GM21619 (cell line): ENCODE measurements at regions not wholly inside any gene's neighbourhood (a gene's known extent, or its start where the extent isn't known, plus 50 kb on each side); places are given as distances from the start of the nearest gene placed in this dataset.

Experiments used
- ATAC-seq: cut with Tn5 transposase; IDR thresholded peaks from one replicate; pipeline ENCODE4 v1.9.1; 2021; ENCODE audit not compliant: unreplicated experiment

- no peak for ATAC-seq
Observed at GRCh38 chr3:99542767-99543518, 95.5 kb upstream of the COL8A1 start.

DNA sequence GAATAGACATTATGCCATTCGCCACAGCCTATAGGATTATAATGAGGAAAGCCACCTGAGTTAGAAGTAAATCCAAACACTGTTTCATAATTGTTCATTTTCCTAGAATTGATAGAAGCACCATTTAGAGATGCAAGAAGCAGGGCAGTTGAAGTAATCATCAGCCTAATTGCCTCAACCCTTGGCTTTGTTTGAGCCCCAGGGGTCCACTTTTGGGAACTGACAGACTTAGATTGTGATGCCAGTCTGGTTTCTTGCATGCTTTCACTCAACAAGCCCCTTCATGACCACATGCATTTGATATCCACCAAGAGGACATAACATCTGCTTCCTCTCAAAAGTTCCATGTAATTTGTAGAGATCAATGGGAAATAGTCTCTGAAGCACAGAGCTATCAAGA, 97.2 kb upstream of the COL8A1 start:
- no peak for ATAC-seq

DNA sequence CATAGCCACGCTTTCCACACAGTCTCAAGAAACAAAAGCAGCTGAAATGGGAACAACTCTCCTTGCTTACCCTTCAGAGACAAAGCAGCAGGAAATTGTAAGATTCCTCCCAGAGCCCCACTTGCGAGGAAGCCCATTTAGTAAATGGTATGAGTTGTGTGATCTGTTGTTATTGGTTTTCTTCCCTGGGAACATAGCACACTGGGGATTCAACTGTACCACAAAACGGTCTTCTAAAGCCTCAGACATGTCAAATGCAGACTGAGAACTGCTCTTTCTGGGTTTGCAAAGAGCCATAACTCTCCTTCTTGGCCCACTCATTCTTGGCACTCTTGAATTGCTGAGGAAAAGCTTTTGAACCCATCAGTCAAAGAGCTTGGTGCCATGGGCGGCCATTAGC, 101.0 kb upstream of the COL8A1 start:
- ATAC-seq, result no peak

GRCh38 chr3:99536555-99537314, 101.7 kb upstream of the COL8A1 start:
- ATAC-seq, result no peak

DNA sequence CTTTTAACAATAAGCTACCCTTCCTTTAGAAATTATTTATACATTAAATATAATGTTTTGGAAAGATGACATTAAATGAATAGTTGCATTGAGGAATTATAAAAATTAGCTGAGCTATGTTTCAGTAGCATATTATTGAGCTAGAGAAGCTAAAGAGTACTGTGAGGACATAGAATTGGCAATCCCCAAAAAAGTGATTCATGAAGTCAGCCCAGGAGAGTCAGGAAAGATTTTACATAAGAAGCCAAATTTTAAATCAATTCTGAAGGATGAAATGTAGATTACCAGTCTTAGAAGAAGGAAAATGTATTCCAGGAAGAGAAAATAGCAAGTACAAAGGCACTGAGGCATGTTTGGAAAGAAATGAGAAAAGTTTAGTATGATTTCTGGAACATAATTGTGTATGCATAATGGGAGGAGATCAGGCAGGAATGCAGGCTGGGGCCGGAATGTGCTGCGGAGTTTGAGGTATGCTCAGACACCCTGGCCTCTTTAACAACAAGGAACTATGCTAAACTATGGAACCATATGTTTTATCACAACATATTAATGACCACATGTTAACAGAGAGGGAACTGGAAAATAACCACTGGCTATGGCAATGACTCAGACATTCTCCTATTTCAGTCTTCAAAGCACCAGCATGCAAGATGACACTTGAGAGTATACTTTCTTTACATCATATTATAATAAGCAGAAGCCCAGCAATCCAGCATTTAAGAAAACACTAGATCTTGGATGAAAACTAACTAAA, 103.3 kb upstream of the COL8A1 start:
- ATAC-seq, result no peak

GRCh38 chr3:99532246-99532645, 106.1 kb upstream of the COL8A1 start:
- ATAC-seq, result peak; percentile 68

GRCh38 chr3:99529265-99529664, 109.1 kb upstream of the COL8A1 start:
- no peak for ATAC-seq

DNA sequence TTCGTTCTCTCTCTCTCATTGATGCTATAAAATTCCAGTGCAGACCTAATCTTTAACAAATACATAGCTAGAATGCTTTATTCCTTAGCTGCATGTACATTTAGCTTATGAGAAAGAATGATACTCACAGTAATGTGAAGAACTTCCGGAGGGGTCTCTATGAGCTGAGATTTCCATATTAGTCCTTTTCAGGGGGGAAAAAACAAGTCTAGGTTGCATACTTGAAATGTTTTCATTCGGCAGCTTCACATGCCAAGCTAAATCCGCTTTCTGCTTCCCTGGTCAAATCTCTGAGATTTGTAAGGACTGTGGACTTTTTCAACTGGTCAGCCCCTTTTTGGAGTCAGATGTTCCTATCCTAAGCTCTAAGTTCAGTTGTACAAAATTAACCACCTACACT, 111.5 kb upstream of the COL8A1 start:
- no peak for ATAC-seq

DNA sequence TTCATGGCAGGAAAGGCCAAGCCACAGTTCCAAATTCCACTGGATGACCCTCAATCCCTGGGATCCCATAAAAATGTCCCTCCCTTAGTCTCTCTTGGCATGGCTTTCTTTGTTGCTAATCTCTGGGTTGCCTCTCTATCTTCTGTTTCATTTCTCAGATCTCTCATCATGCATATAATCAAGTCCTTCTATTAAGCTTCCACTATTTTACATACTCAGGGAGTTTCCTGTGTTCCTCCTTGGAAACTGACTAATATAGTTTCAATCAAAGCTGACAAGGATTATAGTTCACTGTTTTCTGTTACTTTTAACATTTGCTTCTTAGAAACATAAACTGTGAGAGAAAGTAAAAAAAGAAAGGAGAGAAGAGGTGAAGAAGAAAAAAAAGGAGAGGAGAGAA, 113.8 kb upstream of the COL8A1 start:
- no peak for ATAC-seq

DNA sequence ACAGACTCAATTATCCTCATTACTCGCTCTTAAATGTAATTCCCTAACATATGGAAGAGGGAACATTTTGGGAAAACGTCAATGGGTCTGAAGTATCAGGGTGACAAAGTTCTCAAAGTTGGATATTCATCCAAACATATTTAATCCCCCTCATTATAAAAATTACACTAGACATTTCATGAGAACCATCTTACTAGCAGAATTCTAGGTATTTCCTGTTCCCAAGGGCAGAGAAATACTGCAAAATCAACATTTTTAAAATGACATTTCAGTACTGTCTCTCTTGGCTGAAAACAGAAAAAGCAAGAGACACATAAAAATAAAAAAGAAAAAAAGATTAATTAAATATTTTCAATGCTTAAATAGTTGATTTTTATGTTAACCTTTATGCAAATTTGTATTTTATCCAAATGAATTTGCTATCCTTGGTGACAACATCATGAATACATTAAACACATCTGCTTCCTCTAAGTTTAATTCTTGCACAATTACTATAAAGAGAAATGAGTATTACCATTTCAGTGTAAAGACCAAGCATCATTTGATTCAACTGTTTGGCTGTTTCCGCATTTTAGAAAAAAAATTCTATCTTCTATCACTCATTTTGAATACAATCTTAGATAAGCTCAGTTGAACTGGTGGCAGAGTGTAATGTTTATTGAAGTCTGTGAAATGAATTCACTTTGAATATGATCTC, 114.8 kb upstream of the COL8A1 start:
- no peak for ATAC-seq

DNA sequence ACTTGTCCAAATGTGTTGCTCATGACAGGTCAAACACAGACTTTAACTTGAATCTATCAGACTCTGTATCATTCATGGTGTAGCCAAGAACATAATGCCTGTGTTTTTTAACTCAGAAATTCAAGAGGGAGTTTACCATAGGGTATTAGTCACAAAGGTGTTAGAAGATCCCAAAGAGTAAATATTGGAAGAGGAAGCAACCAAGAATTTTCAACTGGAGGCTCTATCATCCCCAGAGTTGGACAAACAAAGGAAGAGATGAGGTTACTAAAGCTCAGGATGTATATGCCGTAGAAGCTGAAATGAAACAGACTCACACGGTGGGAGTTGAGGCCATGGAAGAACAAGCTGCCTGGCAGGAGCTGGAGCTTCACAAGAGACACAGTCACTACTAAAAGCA, 116.2 kb upstream of the COL8A1 start:
- no peak for ATAC-seq

DNA sequence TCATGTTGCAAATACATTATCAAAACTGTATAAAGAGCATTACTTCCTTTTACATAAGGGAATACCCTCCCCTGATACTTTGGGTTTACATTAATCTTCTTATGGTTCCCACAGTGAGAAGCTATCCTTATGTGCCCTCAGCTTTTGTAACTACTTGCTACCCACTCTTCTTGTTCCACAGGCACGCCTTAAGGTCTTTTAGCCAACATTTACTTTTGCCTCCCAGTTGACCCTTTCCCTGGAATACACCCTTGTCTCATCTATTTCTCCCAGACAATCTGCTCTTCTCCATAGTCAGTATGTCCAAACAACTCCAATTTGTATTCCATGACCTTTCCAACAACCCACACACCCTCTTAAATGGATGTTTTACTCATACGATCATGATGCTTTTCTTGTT, 116.8 kb upstream of the COL8A1 start:
- no peak for ATAC-seq

GRCh38 chr3:99520513-99520912, 117.9 kb upstream of the COL8A1 start:
- no peak for ATAC-seq

DNA sequence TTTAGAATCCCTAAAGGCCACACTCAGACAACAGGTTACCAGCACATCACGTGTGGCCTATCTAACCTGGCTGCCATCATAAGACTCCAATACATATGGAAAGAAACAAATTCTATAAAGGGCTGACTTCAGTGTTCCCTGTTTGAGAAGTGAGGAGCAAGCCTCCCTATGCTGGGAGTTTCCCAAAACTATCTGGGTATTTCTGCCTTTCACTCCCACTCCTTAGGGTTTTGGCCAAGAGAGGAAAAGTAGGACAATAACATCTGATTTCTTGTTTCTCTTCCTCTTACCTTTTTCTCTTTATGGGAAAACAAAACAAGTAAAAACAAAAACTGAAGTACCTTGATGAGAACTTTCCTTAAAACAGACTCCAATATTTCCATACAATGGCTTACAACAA, 121.5 kb upstream of the COL8A1 start:
- no peak for ATAC-seq

DNA sequence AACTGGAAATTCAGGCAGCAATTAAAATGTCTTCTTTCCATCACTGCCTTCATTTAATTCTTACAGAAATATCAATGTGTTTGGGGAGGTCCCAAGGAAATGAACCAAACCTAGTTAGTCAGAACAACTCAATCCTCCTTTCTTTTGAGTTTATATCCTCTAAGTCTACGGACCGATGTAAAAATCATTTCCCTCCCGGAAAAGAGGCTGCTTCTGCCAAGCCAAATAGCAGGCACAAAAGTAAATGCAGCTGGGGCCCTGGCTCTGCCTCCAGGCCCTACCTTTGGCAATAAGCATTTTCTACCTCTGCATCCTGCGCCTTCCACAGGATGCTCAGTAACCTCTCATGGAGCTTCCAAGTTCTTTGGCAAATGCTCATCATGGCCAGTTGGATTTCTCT, 122.5 kb upstream of the COL8A1 start:
- ATAC-seq, result no peak

GRCh38 chr3:99509224-99509623, 129.2 kb upstream of the COL8A1 start:
- no peak for ATAC-seq

DNA sequence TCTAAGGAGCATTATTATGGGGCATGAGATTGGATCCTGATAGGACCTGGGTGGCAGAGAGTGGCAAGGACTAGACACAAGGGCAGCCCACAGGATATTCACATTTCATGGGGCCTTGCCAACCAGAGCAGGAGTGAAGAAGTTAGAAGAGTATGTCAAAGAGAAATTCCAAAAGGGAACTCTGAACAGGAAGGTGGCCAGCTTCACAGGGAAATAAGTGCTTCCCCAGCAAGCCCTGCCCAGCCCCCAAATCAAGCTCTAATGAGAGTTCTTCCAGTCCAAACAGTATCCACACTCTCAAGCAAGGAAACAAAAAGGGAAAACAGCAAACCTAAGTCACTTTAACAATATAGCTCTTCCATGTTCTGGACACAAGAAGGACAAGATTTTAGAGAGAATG, 130.2 kb upstream of the COL8A1 start:
- no peak for ATAC-seq

DNA sequence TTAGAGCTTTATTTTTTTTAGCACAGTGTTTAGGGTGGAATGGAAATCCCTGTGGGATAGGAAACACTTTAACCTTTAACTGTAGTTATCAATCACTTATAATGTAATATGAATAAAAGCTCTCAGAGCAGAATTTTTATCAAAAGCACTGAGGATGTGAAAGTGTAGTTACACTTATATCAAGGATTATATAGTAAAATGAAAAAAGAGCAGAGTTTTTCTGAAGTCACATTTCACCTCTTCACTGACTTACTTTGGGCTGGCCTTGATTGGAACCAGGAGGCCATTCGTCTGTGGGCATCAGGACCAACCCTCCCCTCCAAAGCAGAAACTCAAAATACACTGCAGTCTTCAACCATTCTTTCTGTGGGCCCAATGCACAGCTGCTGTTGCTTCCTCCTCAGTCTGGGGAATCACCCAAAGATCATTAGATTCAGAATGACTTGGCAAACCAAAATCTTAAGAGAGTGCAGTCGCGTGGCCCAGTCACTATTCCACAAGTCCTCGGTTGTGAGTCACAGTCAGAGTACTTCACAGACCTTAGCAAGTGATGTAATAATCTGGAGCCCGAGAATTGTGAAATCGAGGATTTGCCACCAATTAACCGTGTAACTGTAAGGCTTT, 132.6 kb upstream of the COL8A1 start:
- peak; percentile 99 for ATAC-seq

DNA sequence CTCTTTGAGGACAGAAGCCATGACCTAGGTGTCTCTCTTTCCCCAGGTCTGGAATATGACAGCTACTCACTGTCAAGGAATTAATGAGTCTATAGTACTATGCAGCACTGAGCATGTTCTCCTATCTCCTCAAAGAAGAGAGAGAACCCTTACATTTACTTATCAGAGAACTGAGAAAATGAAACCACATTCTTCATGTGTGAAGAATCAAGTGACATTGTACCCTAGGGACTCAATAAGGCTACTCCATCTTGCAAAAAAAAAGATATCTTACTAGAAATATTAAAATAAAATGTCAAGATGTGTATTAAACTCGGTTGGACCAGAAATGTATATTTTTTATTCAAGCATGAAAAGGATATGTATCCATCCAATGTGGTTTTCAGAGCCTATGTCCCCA, 133.2 kb upstream of the COL8A1 start:
- no peak for ATAC-seq

DNA sequence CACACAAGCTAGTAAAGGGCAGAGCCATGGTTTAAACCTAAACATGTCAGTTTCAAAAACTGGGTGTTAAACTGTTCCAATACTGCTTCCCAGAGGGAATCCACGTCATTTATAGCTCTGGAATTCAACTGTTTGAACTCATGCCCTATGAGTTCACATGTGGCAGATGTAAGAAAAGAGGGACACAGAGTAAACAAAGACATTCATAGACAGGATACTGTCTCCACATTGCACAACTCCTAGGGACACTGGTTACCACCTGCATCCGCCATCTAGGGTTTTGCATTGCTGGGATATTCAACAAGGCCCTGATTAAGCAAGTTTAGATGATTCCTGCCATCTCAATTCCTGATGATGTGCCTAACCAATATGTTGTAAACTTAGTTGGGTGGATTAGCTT, 134.1 kb upstream of the COL8A1 start:
- no peak for ATAC-seq

DNA sequence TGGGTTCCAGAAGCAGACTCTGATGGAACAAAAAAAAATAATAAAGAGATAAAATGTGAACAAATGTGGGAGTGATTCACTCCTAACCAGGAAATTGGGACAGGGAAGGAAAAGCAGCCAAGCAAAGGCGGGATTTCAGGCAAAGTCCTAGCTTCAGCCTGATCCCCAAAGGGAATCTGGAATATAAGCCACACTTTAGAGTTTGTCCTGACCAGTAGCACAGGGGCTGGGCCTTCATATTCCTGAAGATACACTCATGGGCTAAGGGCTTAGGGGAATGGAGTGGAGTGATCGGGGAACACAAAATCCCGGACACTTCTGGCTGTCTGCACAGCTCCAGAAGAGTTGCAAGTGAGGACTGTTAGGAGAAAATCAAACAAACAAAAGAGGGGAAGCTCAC, 135.0 kb upstream of the COL8A1 start:
- no peak for ATAC-seq
